COR-L47 (cell line): ENCODE measurements at regions not wholly inside any gene's neighbourhood (a gene's known extent, or its start where the extent isn't known, plus 50 kb on each side); places are given as distances from the start of the nearest gene placed in this dataset.
A peak's percentile ranks its signal among the peaks of the same experiment; 100 is the strongest.

Experiments
- DNase-seq: peaks from one replicate; lab custom pipeline; 2025; lab: John Stamatoyannopoulos, UW

GRCh38 chr3:67790043-67790442 lies 135.6 kb upstream of the SUCLG2 start:
- peak; percentile 0 for DNase-seq

GRCh38 chr3:67788396-67788795 lies 134.0 kb upstream of the SUCLG2 start:
- DNase-seq, result no peak

GRCh38 chr3:67783281-67784250 lies 129.2 kb upstream of the SUCLG2 start:
- DNase-seq, result no peak

GRCh38 chr3:67781871-67782270 lies 127.5 kb upstream of the SUCLG2 start:
- no peak for DNase-seq

- no peak for DNase-seq
Measured at GRCh38 chr3:67781218-67781617, 126.8 kb upstream of the SUCLG2 start.

GRCh38 chr3:67774676-67775075 lies 120.3 kb upstream of the SUCLG2 start:
- DNase-seq, result no peak

- DNase-seq, result no peak
Measured at GRCh38 chr3:67765575-67765974, 111.2 kb upstream of the SUCLG2 start.

GRCh38 chr3:67745296-67745695 lies 90.9 kb upstream of the SUCLG2 start:
- DNase-seq, result no peak

- DNase-seq, result no peak
Measured at GRCh38 chr3:67744699-67745098, 90.3 kb upstream of the SUCLG2 start.

GRCh38 chr3:67739851-67740250 lies 85.4 kb upstream of the SUCLG2 start:
- no peak for DNase-seq

- DNase-seq, result no peak
Measured at GRCh38 chr3:67737906-67738865, 83.8 kb upstream of the SUCLG2 start.

- DNase-seq, result no peak
Measured at GRCh38 chr3:67737140-67737539, 82.7 kb upstream of the SUCLG2 start.

- DNase-seq, result no peak
Measured at GRCh38 chr3:67733269-67733950, 79.0 kb upstream of the SUCLG2 start.

GRCh38 chr3:67724434-67724833 lies 70.0 kb upstream of the SUCLG2 start:
- no peak for DNase-seq

- DNase-seq, result no peak
Measured at GRCh38 chr3:67723863-67724262, 69.5 kb upstream of the SUCLG2 start.

GRCh38 chr3:67719333-67719732 lies 64.9 kb upstream of the SUCLG2 start:
- no peak for DNase-seq

GRCh38 chr3:67715971-67716370 lies 61.6 kb upstream of the SUCLG2 start:
- no peak for DNase-seq

GRCh38 chr3:67713764-67714469 lies 59.5 kb upstream of the SUCLG2 start:
- DNase-seq, result no peak

GRCh38 chr3:67712259-67712658 lies 57.8 kb upstream of the SUCLG2 start:
- DNase-seq, result no peak

- no peak for DNase-seq
Measured at GRCh38 chr3:67710396-67710795, 56.0 kb upstream of the SUCLG2 start.

- DNase-seq, result no peak
Measured at GRCh38 chr3:67706934-67707333, 52.5 kb upstream of the SUCLG2 start.
